Epithelial cell of esophagus (primary cell): ENCODE measurements at regions not wholly inside any gene's neighbourhood (a gene's known extent, or its start where the extent isn't known, plus 50 kb on each side); places are given as distances from the start of the nearest gene placed in this dataset.

Experiments used
- DNase-seq: peaks from one replicate; pipeline ENCODE4 v3.0.0; 2010; ENCODE audit warnings: low read depth
- H3K4me3 ChIP-seq: 2 replicates; pipeline ENCODE4 v1.5.1; 2011; ENCODE audit warnings: mild to moderate bottlenecking, low read length, control low read depth
- CTCF ChIP-seq: IDR thresholded peaks from 2 replicates; pipeline ENCODE4 v1.5.1; 2011; ENCODE audit warnings: low read depth, mild to moderate bottlenecking, low read length, control low read depth, inconsistent platforms; ENCODE audit not compliant: insufficient read depth; ENCODE audit errors: missing control alignments

- H3K4me3 ChIP-seq: no peak overlapping the region
- TF ChIP-seq CTCF: no peak
- no peak for DNase-seq
These were observed 115.8 kb downstream of the NUFIP1 start for GRCh38 chr13:44873461-44873860.

- DNase-seq: no peak
- TF ChIP-seq CTCF: no peak
- no peak overlapping the region for H3K4me3 ChIP-seq
These were observed 116.5 kb downstream of the NUFIP1 start for GRCh38 chr13:44872751-44873150.

- TF ChIP-seq CTCF: no peak
- DNase-seq: no peak
- H3K4me3 ChIP-seq: no peak overlapping the region
These were observed 118.8 kb downstream of the NUFIP1 start for GRCh38 chr13:44870456-44870929.

GRCh38 chr13:44869167-44869566 is 120.1 kb downstream of the NUFIP1 start:
- DNase-seq: no peak
- TF ChIP-seq CTCF: no peak
- no peak overlapping the region for H3K4me3 ChIP-seq

- no peak for DNase-seq
- no peak overlapping the region for H3K4me3 ChIP-seq
- no peak for TF ChIP-seq CTCF
These were observed 120.9 kb downstream of the NUFIP1 start for GRCh38 chr13:44868397-44868796.

GRCh38 chr13:44867825-44868224 is 121.4 kb downstream of the NUFIP1 start:
- H3K4me3 ChIP-seq: no peak overlapping the region
- no peak for TF ChIP-seq CTCF
- DNase-seq: no peak

GRCh38 chr13:44866411-44866911 is 122.8 kb downstream of the NUFIP1 start:
- no peak for TF ChIP-seq CTCF
- no peak overlapping the region for H3K4me3 ChIP-seq
- DNase-seq: no peak
